DND-41 (cell line): ENCODE measurements at regions not wholly inside any gene's neighbourhood (a gene's known extent, or its start where the extent isn't known, plus 50 kb on each side); places are given as distances from the start of the nearest gene placed in this dataset.

Experiments
- EZH2 ChIP-seq: IDR thresholded peaks from 3 replicates; pipeline ENCODE4 v1.6.1; 2012; ENCODE audit warnings: borderline replicate concordance, low read depth, mild to moderate bottlenecking, moderate library complexity, low read length, inconsistent platforms; ENCODE audit not compliant: severe bottlenecking
- TF ChIP-seq, protein P1 (sequence below): IDR thresholded peaks from 2 replicates; pipeline ENCODE4 v1.5.1; 2012; ENCODE audit warnings: borderline replicate concordance, low read length, moderate library complexity, mild to moderate bottlenecking; ENCODE audit not compliant: poor library complexity, severe bottlenecking; ENCODE audit errors: extremely low read depth

DNA sequence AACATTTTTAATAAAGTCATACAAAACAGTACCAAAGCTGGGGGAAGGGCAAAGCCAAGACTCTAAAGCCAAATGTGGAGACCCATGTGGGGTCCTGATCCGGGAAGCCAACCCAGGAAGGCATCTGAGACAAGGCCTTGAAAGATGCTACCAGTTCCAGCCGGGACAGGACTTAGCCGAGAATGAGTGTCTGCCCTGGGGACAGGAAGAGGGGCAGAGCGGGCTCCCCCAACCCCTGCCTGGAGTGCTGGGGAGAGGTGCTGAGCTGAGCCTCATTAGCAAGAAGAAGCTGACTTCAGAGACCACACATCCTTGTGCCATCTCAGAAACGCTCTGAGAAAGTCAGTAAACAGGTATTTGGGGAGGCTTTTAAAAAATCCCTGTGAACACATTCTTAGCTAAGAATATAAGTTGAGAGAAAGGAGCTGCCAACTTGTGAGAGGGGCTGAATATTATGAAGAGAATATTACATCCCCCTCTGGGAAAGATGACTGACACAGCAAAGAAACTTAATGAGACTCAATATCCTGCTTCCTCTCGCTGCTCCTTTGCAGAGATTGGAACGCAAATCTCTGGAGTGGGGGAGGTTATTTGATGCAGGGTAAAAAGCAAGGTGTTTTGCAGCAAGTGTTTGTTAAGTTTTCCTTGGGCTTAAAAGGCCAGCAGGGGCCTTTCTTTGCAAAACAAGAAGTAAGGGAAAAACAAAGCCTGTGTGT is 103.3 kb upstream of the KCND3 start:
- TF ChIP-seq, protein P1, sequence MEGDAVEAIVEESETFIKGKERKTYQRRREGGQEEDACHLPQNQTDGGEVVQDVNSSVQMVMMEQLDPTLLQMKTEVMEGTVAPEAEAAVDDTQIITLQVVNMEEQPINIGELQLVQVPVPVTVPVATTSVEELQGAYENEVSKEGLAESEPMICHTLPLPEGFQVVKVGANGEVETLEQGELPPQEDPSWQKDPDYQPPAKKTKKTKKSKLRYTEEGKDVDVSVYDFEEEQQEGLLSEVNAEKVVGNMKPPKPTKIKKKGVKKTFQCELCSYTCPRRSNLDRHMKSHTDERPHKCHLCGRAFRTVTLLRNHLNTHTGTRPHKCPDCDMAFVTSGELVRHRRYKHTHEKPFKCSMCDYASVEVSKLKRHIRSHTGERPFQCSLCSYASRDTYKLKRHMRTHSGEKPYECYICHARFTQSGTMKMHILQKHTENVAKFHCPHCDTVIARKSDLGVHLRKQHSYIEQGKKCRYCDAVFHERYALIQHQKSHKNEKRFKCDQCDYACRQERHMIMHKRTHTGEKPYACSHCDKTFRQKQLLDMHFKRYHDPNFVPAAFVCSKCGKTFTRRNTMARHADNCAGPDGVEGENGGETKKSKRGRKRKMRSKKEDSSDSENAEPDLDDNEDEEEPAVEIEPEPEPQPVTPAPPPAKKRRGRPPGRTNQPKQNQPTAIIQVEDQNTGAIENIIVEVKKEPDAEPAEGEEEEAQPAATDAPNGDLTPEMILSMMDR, result no peak
- TF ChIP-seq EZH2, result no peak
